ENCODE measurements at regions not wholly inside any gene's neighbourhood (a gene's known extent, or its start where the extent isn't known, plus 50 kb on each side); places are given as distances from the start of the nearest gene placed in this dataset.

DNA sequence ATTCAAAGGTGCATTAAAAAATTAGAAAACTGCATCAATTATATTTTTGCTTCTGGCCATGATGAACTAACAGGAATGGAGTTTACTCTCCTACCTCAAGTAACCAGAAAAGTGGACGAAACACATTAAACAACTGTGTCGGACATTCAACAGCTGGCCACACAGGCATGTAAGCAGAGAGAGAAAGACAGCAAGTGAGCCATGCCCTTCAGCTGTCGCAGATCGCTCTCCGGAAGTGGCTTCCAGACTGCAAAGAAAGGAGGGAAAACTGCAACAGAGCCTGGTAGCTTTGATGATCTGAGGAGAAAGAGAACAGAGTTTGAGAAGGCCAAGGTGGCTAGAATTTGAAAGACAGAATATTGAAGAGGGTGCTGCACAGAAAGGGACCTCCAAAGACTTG lies 557.2 kb downstream of the MATN1 start:
- no peak overlapping the region for H3K4me2 ChIP-seq (ENCODE audit: low read length)
- H3K9me3 ChIP-seq (ENCODE audit: control insufficient read depth, insufficient read depth, low read length) = no peaks in the 10 kb centered on the region
- H3K79me2 ChIP-seq (ENCODE audit: control insufficient read depth, low read length) = no peaks in the 10 kb centered on the region
- H3K27me3 ChIP-seq (ENCODE audit: control insufficient read depth, low read length) = no peaks in the 10 kb centered on the region; the same call in 1 of the 2 replicates
- no peaks in the 10 kb centered on the region for H3K36me3 ChIP-seq (ENCODE audit: control insufficient read depth, low read length)
- TF ChIP-seq EZH2phosphoT487 (IDR thresholded peaks at IDR 0.05; ENCODE audit: borderline replicate concordance, low read length) = no peak
- TF ChIP-seq CTCF (IDR thresholded peaks at IDR 0.05; ENCODE audit: low read depth, low read length, poor library complexity, severe bottlenecking) = no peak
- no peaks in the 10 kb centered on the region for H3K9me2 ChIP-seq (replicated peaks; ENCODE audit: control insufficient read depth, low read length)
- no peaks in the 10 kb centered on the region for H4K20me1 ChIP-seq (ENCODE audit: control insufficient read depth, insufficient read depth, low read depth, low read length)
- H3K27ac ChIP-seq (ENCODE audit: low read depth, low read length) = no peak overlapping the region
- H3K4me3 ChIP-seq (ENCODE audit: low read length) = no peak overlapping the region
- H3F3A ChIP-seq (ENCODE audit: control insufficient read depth, insufficient read depth) = no peaks in the 10 kb centered on the region
- no peaks in the 10 kb centered on the region for H3K4me1 ChIP-seq (ENCODE audit: control insufficient read depth, low read length)

- Histone ChIP-seq H3K4me2 (ENCODE audit: low read length) (no peak overlapping the region), H3K79me2 (ENCODE audit: control insufficient read depth, low read length) (no peaks in the 10 kb centered on the region), H3K27me3 (ENCODE audit: control insufficient read depth, low read length) (no peaks in the 10 kb centered on the region; the same call in 1 of the 2 replicates), H3F3A (ENCODE audit: control insufficient read depth, insufficient read depth) (no peaks in the 10 kb centered on the region), H3K4me3 (ENCODE audit: low read length) (no peak overlapping the region), H3K9me3 (ENCODE audit: control insufficient read depth, insufficient read depth, low read length) (no peaks in the 10 kb centered on the region), H3K27ac (ENCODE audit: low read depth, low read length) (no peak overlapping the region), H3K9me2 (replicated peaks; ENCODE audit: control insufficient read depth, low read length) (no peaks in the 10 kb centered on the region), H4K20me1 (ENCODE audit: control insufficient read depth, insufficient read depth, low read depth, low read length) (no peaks in the 10 kb centered on the region), H3K4me1 (ENCODE audit: control insufficient read depth, low read length) (no peaks in the 10 kb centered on the region), H3K36me3 (ENCODE audit: control insufficient read depth, low read length) (no peaks in the 10 kb centered on the region)
- no peak for TF ChIP-seq EZH2phosphoT487 (IDR thresholded peaks at IDR 0.05; ENCODE audit: borderline replicate concordance, low read length)
- TF ChIP-seq CTCF (IDR thresholded peaks at IDR 0.05; ENCODE audit: low read depth, low read length, poor library complexity, severe bottlenecking) = no peak
Measured at GRCh38 chr1:30165116-30165515, 558.3 kb downstream of the MATN1 start.

DNA sequence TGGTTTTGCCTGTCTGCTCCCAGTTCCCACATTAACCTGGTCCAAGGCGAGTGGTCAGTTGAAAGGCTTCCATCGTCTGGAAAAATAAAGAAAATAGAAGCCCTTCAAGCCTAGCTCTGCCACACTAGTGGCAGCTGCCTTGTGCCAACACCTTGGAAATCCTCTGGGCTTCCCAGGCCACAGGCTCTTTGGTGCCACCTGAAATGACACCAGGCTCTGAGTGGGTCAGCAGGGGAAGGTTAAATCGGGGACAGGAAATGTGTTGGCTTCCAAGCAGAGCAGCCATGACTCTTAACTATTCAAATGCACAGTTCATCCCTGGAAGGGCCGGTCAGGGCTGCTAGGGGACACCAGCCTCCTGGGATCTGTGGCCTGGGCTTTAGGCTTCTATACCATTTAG lies 558.7 kb downstream of the MATN1 start:
- Histone ChIP-seq H3K79me2 (ENCODE audit: control insufficient read depth, low read length) (no peaks in the 10 kb centered on the region), H3K4me2 (ENCODE audit: low read length) (no peak overlapping the region), H3K27me3 (ENCODE audit: control insufficient read depth, low read length) (no peaks in the 10 kb centered on the region; the same call in 1 of the 2 replicates), H3F3A (ENCODE audit: control insufficient read depth, insufficient read depth) (no peaks in the 10 kb centered on the region), H3K4me1 (ENCODE audit: control insufficient read depth, low read length) (no peaks in the 10 kb centered on the region), H3K27ac (ENCODE audit: low read depth, low read length) (no peak overlapping the region), H3K4me3 (ENCODE audit: low read length) (no peak overlapping the region), H3K9me2 (replicated peaks; ENCODE audit: control insufficient read depth, low read length) (no peaks in the 10 kb centered on the region), H3K9me3 (ENCODE audit: control insufficient read depth, insufficient read depth, low read length) (no peaks in the 10 kb centered on the region), H4K20me1 (ENCODE audit: control insufficient read depth, insufficient read depth, low read depth, low read length) (no peaks in the 10 kb centered on the region), H3K36me3 (ENCODE audit: control insufficient read depth, low read length) (no peaks in the 10 kb centered on the region)
- no peak for TF ChIP-seq CTCF (IDR thresholded peaks at IDR 0.05; ENCODE audit: low read depth, low read length, poor library complexity, severe bottlenecking)
- TF ChIP-seq EZH2phosphoT487 (IDR thresholded peaks at IDR 0.05; ENCODE audit: borderline replicate concordance, low read length) = no peak

DNA sequence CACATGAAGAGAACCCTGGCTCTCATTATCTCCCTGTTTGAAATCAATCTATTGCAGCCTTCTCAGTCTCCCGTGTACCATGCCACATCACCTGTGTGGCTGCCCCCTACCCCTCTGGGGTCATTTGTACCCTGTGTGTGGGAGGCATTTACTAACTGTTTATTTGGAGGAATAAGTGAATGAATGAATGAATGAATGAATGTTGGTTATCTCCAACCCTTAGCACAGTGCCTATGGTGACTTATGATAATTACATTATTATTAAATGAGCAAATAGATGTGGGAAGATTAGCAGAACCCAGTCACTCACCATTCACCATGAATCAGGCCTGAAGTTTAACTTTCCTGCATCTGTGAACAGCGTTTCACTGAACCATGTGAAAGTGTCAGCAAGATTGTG lies 560.8 kb downstream of the MATN1 start:
- no peaks in the 10 kb centered on the region for H3F3A ChIP-seq (ENCODE audit: control insufficient read depth, insufficient read depth)
- H3K79me2 ChIP-seq (ENCODE audit: control insufficient read depth, low read length) = no peaks in the 10 kb centered on the region
- H3K9me3 ChIP-seq (ENCODE audit: control insufficient read depth, insufficient read depth, low read length) = no peaks in the 10 kb centered on the region
- H3K27ac ChIP-seq (ENCODE audit: low read depth, low read length) = no peak overlapping the region
- H3K4me1 ChIP-seq (ENCODE audit: control insufficient read depth, low read length) = no peaks in the 10 kb centered on the region
- no peaks in the 10 kb centered on the region for H4K20me1 ChIP-seq (ENCODE audit: control insufficient read depth, insufficient read depth, low read depth, low read length)
- no peaks in the 10 kb centered on the region for H3K9me2 ChIP-seq (replicated peaks; ENCODE audit: control insufficient read depth, low read length)
- H3K4me3 ChIP-seq (ENCODE audit: low read length) = no peak overlapping the region
- TF ChIP-seq CTCF (IDR thresholded peaks at IDR 0.05; ENCODE audit: low read depth, low read length, poor library complexity, severe bottlenecking) = no peak
- TF ChIP-seq EZH2phosphoT487 (IDR thresholded peaks at IDR 0.05; ENCODE audit: borderline replicate concordance, low read length) = no peak
- H3K27me3 ChIP-seq (ENCODE audit: control insufficient read depth, low read length) = peaks cover 5% of the 10 kb centered on the region
- no peak overlapping the region for H3K4me2 ChIP-seq (ENCODE audit: low read length)
- no peaks in the 10 kb centered on the region for H3K36me3 ChIP-seq (ENCODE audit: control insufficient read depth, low read length)
